NCI-H2196 (cell line): ENCODE measurements at regions not wholly inside any gene's neighbourhood (a gene's known extent, or its start where the extent isn't known, plus 50 kb on each side); places are given as distances from the start of the nearest gene placed in this dataset.

Experiments used
- DNase-seq: peaks from one replicate; lab custom pipeline; 2025; ENCODE audit not compliant: unreplicated experiment; lab: John Stamatoyannopoulos, UW

DNA sequence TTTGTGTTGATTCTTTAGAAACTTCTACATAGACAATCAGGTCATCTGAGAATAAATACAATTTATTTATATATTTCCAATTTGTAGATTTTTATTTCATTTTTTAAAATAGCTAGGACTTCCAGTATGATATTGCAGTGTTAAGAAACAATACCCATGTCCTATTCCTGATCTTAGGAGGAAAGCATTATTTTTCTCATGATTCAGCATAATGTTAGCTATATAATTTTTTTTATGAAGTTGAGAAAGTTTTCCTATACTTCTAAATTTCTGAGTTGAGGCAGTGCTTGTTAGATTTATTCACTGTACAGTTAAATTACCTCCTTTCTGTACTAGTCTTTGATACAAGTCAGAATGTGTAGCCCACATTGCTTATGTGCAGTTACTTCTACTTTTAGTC, 595.7 kb upstream of the HS6ST1 start:
- no peak for DNase-seq

GRCh38 chr2:128921751-128922150, 603.1 kb upstream of the HS6ST1 start:
- no peak for DNase-seq

DNA sequence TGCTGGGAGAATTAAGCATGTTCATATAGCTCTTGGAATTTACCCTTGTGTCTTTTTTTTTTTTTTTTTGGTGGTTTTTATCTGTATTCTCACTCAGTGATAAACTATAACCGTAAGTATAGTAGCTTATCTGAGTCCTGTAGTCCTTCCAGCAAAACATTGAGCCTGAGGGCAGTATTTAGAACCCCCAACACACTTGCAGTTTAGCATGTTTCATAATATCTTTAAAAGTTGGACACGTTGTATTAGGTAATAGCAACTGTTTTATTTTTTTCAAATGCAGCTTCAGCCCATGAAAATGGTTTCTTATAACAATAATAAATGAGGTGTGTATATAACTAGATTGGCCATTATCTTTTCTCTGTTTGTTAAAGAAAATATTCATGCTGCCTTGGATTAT, 603.5 kb upstream of the HS6ST1 start:
- DNase-seq, result no peak

GRCh38 chr2:128925631-128926030, 607.0 kb upstream of the HS6ST1 start:
- DNase-seq, result no peak

DNA sequence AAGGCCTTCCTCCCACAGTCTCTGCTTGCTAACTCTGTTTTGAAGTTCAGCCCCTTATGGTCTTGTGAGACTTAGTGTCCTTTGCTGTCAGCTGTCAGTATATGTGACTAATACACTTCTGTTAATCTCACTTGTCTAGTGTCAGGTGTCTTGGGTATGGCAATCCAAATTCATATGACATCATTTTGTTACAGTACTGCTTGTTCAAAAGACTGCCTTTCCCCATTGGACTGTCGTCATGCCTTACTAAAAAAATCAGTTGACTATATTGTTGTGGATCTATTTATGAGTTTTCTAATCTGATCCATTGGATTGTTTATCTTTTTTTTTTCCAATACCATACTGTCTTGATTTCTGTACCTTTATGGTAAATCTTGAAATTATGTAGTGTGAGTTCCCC, 611.4 kb upstream of the HS6ST1 start:
- no peak for DNase-seq

DNA sequence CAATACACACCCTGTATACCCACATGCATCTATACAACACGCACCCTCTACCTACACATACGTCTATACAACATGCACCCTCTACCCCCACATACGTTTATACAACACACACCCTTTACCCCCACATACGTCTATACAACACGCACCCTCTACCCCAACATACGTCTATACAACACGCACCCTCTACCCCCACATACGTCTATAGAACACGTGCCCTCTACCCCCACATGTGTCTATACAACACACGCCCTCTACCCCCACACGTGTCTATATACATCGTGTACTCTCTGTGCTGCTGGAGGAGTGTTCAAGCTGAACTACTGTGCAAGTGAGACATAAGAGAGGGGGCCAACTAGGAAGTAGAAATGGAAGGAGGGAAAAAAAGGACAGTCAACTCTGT, 621.7 kb upstream of the HS6ST1 start:
- DNase-seq, result no peak

DNA sequence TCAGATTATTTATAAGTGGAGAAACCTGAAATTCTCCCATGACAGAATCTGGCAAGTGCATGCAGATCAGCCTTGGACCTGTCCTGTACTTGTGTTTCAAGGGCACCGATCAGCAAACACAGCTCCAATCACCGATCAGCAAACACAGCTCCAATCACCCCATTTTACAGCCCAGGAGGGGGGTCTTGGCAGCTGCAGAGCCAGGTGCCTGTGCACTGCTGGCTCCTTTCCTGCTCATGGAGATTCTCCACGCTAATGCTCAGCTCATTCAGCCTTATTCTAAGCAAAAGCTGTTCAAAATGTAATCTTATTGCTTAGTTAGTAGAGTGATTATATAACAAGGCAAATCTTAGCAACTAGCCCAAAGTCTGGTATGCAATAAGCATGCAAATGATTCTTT, 623.1 kb upstream of the HS6ST1 start:
- DNase-seq, result no peak

- no peak for DNase-seq
These were observed 630.7 kb upstream of the HS6ST1 start for GRCh38 chr2:128949360-128949759.

DNA sequence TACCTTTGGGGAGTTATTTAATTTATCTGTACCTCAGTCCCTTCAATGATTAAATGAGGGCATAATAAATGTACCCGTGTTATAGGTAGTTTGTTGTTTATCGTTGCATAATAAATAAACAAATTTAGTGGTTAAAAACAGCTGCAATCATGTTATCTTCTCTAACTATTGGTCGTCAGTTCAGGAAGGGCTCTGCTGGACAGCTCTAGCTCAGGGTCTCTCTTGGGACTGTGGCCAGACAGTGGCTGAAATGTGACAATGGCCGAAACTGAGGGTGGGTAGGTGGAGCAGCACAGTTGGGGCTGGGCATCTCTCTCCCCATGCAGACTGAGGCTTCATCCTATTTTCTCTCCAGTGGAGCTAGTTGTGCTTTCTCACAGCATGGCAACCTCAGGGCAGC, 632.1 kb upstream of the HS6ST1 start:
- DNase-seq, result no peak

GRCh38 chr2:128958241-128958640, 639.6 kb upstream of the HS6ST1 start:
- no peak for DNase-seq

DNA sequence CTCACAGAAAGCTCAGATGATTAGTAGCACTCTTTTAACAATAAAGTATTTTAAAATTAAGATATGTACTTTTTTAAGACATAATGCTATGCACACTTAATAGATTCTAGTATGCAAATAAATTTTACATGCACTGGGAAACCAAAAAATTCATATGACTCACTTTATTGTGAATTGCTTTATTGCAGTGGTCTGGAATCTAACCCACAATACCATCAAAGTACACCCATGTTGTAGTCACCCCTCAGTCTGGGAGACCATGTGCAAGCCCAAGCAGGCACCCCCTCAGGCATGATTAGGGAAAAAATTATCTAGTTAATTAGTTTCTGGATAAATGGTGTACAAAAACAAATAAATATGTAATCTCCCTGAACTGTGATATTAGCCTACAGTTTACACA, 649.0 kb upstream of the HS6ST1 start:
- no peak for DNase-seq

GRCh38 chr2:128969374-128969773, 650.7 kb upstream of the HS6ST1 start:
- DNase-seq, result no peak

GRCh38 chr2:128970332-128971116, 651.9 kb upstream of the HS6ST1 start:
- no peak for DNase-seq

DNA sequence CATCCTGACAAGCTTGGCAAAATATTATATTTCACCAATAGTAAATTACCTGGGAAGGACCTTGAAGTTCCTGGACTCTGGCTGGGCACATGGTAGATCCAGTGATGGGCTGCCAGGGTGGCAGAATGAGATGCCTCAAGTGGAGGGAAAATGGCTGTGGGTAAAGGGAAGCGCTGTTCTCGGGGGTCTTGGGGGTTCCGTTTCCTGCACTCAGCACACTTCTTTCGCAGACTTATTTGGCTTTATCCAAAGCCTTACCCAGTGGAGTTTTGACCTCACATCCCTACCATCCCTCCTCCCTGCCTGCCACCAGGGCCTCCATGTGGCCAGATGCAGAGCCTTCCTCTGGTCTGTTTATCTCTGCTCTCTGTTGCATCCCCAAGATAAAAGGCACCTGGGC, 654.9 kb upstream of the HS6ST1 start:
- DNase-seq, result no peak

DNA sequence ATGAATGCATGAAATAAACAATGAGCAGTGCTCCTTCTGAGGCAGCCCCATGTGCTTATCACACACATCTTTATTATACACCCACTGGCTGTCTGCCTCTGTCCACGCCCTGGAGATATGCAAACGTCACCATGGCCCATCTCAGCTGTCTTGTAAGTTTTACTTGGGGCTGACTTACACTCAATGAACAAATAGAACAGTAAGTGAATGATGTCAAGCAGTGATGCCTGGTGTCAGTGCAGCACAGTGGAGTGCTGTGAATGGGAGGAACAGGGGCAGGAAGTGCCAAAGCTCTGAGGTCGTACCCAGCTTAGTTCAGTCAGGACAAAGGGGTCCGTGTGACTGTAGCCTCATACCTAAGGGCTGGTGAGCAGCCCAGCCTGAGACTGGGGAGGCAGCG, 659.5 kb upstream of the HS6ST1 start:
- DNase-seq, result no peak

GRCh38 chr2:128979182-128979581, 660.5 kb upstream of the HS6ST1 start:
- no peak for DNase-seq

GRCh38 chr2:128980475-128980874, 661.8 kb upstream of the HS6ST1 start:
- no peak for DNase-seq

GRCh38 chr2:128981353-128981752, 662.7 kb upstream of the HS6ST1 start:
- DNase-seq, result no peak

- no peak for DNase-seq
These were observed 663.3 kb upstream of the HS6ST1 start for GRCh38 chr2:128982001-128982400.

- DNase-seq, result no peak
These were observed 664.0 kb upstream of the HS6ST1 start for GRCh38 chr2:128982670-128983069.

GRCh38 chr2:128983094-128983493, 664.4 kb upstream of the HS6ST1 start:
- DNase-seq, result no peak

DNA sequence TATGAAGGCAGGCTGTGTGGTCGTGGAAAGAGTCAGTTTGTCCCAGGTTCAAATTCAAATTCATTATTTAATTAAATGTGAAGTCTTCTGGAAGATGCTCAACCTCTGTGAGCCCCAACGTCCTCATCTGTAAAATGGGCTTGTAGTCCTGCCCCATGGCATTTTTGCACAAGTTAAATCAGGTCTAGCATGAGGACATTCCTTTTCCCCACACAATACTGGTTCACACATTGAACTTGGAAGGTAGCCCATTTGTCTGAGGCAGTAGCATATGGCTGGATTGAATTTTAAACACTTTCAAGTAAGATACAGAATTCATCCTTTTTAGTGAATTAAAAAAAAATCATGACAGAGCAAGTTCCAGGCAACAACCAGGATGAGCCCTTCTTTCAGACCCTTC, 665.4 kb upstream of the HS6ST1 start:
- DNase-seq, result no peak

- DNase-seq, result no peak
These were observed 666.2 kb upstream of the HS6ST1 start for GRCh38 chr2:128984855-128985254.
